Liver (tissue), 8 donors: ENCODE measurements at regions not wholly inside any gene's neighbourhood (a gene's known extent, or its start where the extent isn't known, plus 50 kb on each side); places are given as distances from the start of the nearest gene placed in this dataset.
"Not testable (repeated sequence)": the region's sequence is repeated elsewhere in the genome, so short reads cannot be mapped to it uniquely, and the experiment has no call there.

Source experiments
- DNase-seq: peaks from one replicate; pipeline ENCODE4 v3.0.0-alpha.2; 2017; ENCODE audit warnings: low spot score
- H3K27ac ChIP-seq, 2 donors: one replicate each; pipeline ENCODE4 v1.7.0; 2013; ENCODE audit warnings: inconsistent platforms in 2 of 2, low read length in 2 of 2, control low read depth in 1 of 2, low read depth in 1 of 2, mild to moderate bottlenecking in 1 of 2
- H3K27me3 ChIP-seq, 4 donors: one replicate each; pipeline versions ENCODE4 v1.6.1 to v1.7.0; 2013; ENCODE audit warnings: low read length in 3 of 4, inconsistent platforms in 1 of 4, mild to moderate bottlenecking in 1 of 4, moderate library complexity in 1 of 4; ENCODE audit not compliant: control insufficient read depth in 4 of 4, insufficient read depth in 4 of 4
- H3K36me3 ChIP-seq, 4 donors: one replicate each; pipeline versions ENCODE4 v1.6.1 to v1.7.0; 2013; ENCODE audit warnings: low read length in 3 of 4, mild to moderate bottlenecking in 3 of 4, low read depth in 1 of 4, moderate library complexity in 1 of 4; ENCODE audit not compliant: control insufficient read depth in 4 of 4, insufficient read depth in 3 of 4
- H3K4me1 ChIP-seq, 4 donors: one replicate each; pipeline versions ENCODE4 v1.6.1 to v1.7.0; 2013; ENCODE audit warnings: low read length in 3 of 4, mild to moderate bottlenecking in 3 of 4, moderate library complexity in 1 of 4; ENCODE audit not compliant: control insufficient read depth in 4 of 4, insufficient read depth in 4 of 4
- H3K4me3 ChIP-seq, 3 donors: one replicate each; pipeline versions ENCODE4 v1.6.1 to v1.7.0; 2013; ENCODE audit warnings: low read length in 3 of 3, control low read depth in 1 of 3, low read depth in 1 of 3, mild to moderate bottlenecking in 1 of 3
- H3K9ac ChIP-seq, 2 donors: one replicate each; pipeline ENCODE4 v1.7.0; 2013; ENCODE audit warnings: low read length in 2 of 2, mild to moderate bottlenecking in 2 of 2, moderate library complexity in 2 of 2, control low read depth in 1 of 2, low read depth in 1 of 2
- H3K9me3 ChIP-seq, 4 donors: one replicate each; pipeline versions ENCODE4 v1.6.1 to v1.7.0; 2013; ENCODE audit warnings: low read length in 3 of 4; ENCODE audit not compliant: control insufficient read depth in 4 of 4
- ATF3 ChIP-seq: IDR thresholded peaks from 2 replicates; pipeline ENCODE4 v1.6.1; 2016; ENCODE audit warnings: antibody characterized with exemption
- CTCF ChIP-seq: fragments of 150-350 bp; IDR thresholded peaks from 2 replicates; pipeline ENCODE4 v1.5.1; 2017; ENCODE audit warnings: improper control_type of control experiment, low read depth, low read length; ENCODE audit not compliant: missing input control
- EGR1 ChIP-seq, 2 donors: IDR thresholded peaks; 2 replicates each; pipeline ENCODE4 v1.6.1; 2016 to 2018; ENCODE audit warnings: antibody characterized with exemption in 2 of 2, low read depth in 2 of 2
- FOXA1 ChIP-seq: IDR thresholded peaks from 2 replicates; pipeline ENCODE4 v1.6.1; 2016; ENCODE audit warnings: antibody characterized with exemption
- FOXA2 ChIP-seq: IDR thresholded peaks from 2 replicates; pipeline ENCODE4 v1.6.1; 2016; ENCODE audit warnings: antibody characterized with exemption
- GABPA ChIP-seq, 2 donors: IDR thresholded peaks in 1 of 2; conservative IDR thresholded peaks in 1 of 2; 2 replicates each; pipeline ENCODE4 v1.6.1; 2016; ENCODE audit warnings: antibody characterized with exemption in 2 of 2, mild to moderate bottlenecking in 1 of 2, moderate library complexity in 1 of 2
- HNF4A ChIP-seq, 2 donors: conservative IDR thresholded peaks; 2 replicates each; pipeline ENCODE4 v1.6.1; 2016; ENCODE audit warnings: antibody characterized with exemption in 2 of 2, mild to moderate bottlenecking in 2 of 2
- JUND ChIP-seq, 2 donors: IDR thresholded peaks; 2 replicates each; pipeline ENCODE4 v1.6.1; 2016; ENCODE audit warnings: antibody characterized with exemption in 2 of 2
- MAX ChIP-seq: IDR thresholded peaks from 2 replicates; pipeline ENCODE4 v1.6.1; 2016; ENCODE audit warnings: antibody characterized with exemption
- NR2F2 ChIP-seq: IDR thresholded peaks from 2 replicates; pipeline ENCODE4 v1.6.1; 2016; ENCODE audit warnings: antibody characterized with exemption
- RAD21 ChIP-seq, 2 donors: IDR thresholded peaks; 2 replicates each; pipeline ENCODE4 v1.6.1; 2016; ENCODE audit warnings: antibody characterized with exemption in 2 of 2, mild to moderate bottlenecking in 2 of 2
- REST ChIP-seq: IDR thresholded peaks from 2 replicates; pipeline ENCODE4 v1.6.1; 2016; ENCODE audit warnings: antibody characterized with exemption, mild to moderate bottlenecking
- RXRA ChIP-seq, 2 donors: IDR thresholded peaks; 2 replicates each; pipeline ENCODE4 v1.6.1; 2017 to 2018; ENCODE audit warnings: antibody characterized with exemption in 2 of 2, mild to moderate bottlenecking in 1 of 2
- SP1 ChIP-seq: IDR thresholded peaks from 2 replicates; pipeline ENCODE4 v1.6.1; 2018; ENCODE audit warnings: antibody characterized with exemption, mild to moderate bottlenecking
- TAF1 ChIP-seq: conservative IDR thresholded peaks from 2 replicates; pipeline ENCODE4 v1.6.1; 2016; ENCODE audit warnings: antibody characterized with exemption, mild to moderate bottlenecking
- YY1 ChIP-seq: IDR thresholded peaks from 2 replicates; pipeline ENCODE4 v1.6.1; 2016; ENCODE audit warnings: antibody characterized with exemption, mild to moderate bottlenecking
- ZBTB33 ChIP-seq: IDR thresholded peaks from 2 replicates; pipeline ENCODE4 v1.6.1; 2016; ENCODE audit warnings: antibody characterized with exemption
- WGBS: extraction: QIAGEN DNeasy Blood & Tissue Kit; methylation state at CpG from one replicate; pipeline ENCODE4 v1.1.7; 2013; 5-methylcytosine and 5-hydroxymethylcytosine counted together
- donor health status: healthy.
- donor health status: healthy.
- donor health status: healthy.
- donor health status: healthy.
- donor health status: healthy.

- TF ChIP-seq FOXA2: no peak
- no peak for TF ChIP-seq YY1
- no peak for TF ChIP-seq EGR1 (IDR thresholded peaks at IDR 0.05; ENCODE audit: low read depth in 2 of 2)
- TF ChIP-seq REST: no peak
- TF ChIP-seq MAX: no peak
- TF ChIP-seq FOXA1: no peak
- no peak for TF ChIP-seq ATF3
- no peak for TF ChIP-seq HNF4A (conservative IDR thresholded peaks at IDR 0.05)
- TF ChIP-seq ZBTB33: no peak
- TF ChIP-seq NR2F2: no peak
- TF ChIP-seq GABPA (IDR thresholded peaks at IDR 0.05 in 1 of 2, conservative IDR thresholded peaks at IDR 0.05 in 1 of 2): no peak
- TF ChIP-seq JUND (IDR thresholded peaks at IDR 0.05): no peak
- H3K27me3 ChIP-seq: no peaks in the 10 kb centered on the region
- 83% methylated on average over 3 of the region's 3 CpGs for WGBS
- no peak for DNase-seq
- no peak overlapping the region for H3K9ac ChIP-seq
- H3K36me3 ChIP-seq: no peaks in the 10 kb centered on the region
- H3K4me3 ChIP-seq: no peak overlapping the region
- no peak overlapping the region for H3K27ac ChIP-seq
- H3K9me3 ChIP-seq: no peaks in the 10 kb centered on the region
- H3K4me1 ChIP-seq: no peaks in the 10 kb centered on the region
These were observed 298.0 kb upstream of the CXADR start for GRCh38 chr21:17214801-17215200.

- not testable (repeated sequence) for H3K9me3 ChIP-seq, H3K36me3 ChIP-seq
- WGBS: 82% methylated on average over 1 of the region's 1 CpG
These were observed 293.8 kb upstream of the CXADR start for GRCh38 chr21:17219050-17219449.

GRCh38 chr21:17231124-17231523 lies 281.7 kb upstream of the CXADR start:
- Histone ChIP-seq H3K4me1 (no peaks in the 10 kb centered on the region), H3K36me3 (no peaks in the 10 kb centered on the region), H3K9me3 (peaks cover 0 to 4% (median 0%) of the 10 kb centered on the region in 4 donors), H3K27me3 (no peaks in the 10 kb centered on the region), H3K27ac (no peak overlapping the region), H3K9ac (no peak overlapping the region), H3K4me3 (no peak overlapping the region)
- WGBS: 92% methylated on average over 2 of the region's 2 CpGs
- no peak for DNase-seq
- no peak for TF ChIP-seq MAX
- TF ChIP-seq ZBTB33: no peak
- no peak for TF ChIP-seq EGR1 (IDR thresholded peaks at IDR 0.05; ENCODE audit: low read depth in 2 of 2)
- TF ChIP-seq SP1: no peak
- no peak for TF ChIP-seq NR2F2
- TF ChIP-seq FOXA1: no peak
- TF ChIP-seq FOXA2: no peak
- no peak for TF ChIP-seq ATF3
- no peak for TF ChIP-seq TAF1
- TF ChIP-seq RXRA (IDR thresholded peaks at IDR 0.05): no peak
- no peak for TF ChIP-seq CTCF
- no peak for TF ChIP-seq YY1
- TF ChIP-seq RAD21 (IDR thresholded peaks at IDR 0.05): no peak
- TF ChIP-seq HNF4A (conservative IDR thresholded peaks at IDR 0.05): no peak

More at GRCh38 chr21:17219050-17219449, 293.8 kb upstream of the CXADR start:
- not testable (repeated sequence) for H3K4me1 ChIP-seq, DNase-seq, H3K27me3 ChIP-seq, H3K4me3 ChIP-seq, H3K27ac ChIP-seq, H3K9ac ChIP-seq
